ENCODE measurements at regions not wholly inside any gene's neighbourhood (a gene's known extent, or its start where the extent isn't known, plus 50 kb on each side); places are given as distances from the start of the nearest gene placed in this dataset.

GRCh38 chr12:91845365-91845764, 300.3 kb downstream of the BTG1 start:
- Histone ChIP-seq H3K4me3 (no peak overlapping the region), H3K4me1 (no peaks in the 10 kb centered on the region), H3K36me3 (no peaks in the 10 kb centered on the region), H3K27me3 (no peaks in the 10 kb centered on the region), H3K9me3 (peaks cover 0 to 4% of the 10 kb centered on the region in 2 donors), H3K27ac (no peak overlapping the region)
- no peak for DNase-seq (ENCODE audit: low spot score)
- TF ChIP-seq, protein P1, sequence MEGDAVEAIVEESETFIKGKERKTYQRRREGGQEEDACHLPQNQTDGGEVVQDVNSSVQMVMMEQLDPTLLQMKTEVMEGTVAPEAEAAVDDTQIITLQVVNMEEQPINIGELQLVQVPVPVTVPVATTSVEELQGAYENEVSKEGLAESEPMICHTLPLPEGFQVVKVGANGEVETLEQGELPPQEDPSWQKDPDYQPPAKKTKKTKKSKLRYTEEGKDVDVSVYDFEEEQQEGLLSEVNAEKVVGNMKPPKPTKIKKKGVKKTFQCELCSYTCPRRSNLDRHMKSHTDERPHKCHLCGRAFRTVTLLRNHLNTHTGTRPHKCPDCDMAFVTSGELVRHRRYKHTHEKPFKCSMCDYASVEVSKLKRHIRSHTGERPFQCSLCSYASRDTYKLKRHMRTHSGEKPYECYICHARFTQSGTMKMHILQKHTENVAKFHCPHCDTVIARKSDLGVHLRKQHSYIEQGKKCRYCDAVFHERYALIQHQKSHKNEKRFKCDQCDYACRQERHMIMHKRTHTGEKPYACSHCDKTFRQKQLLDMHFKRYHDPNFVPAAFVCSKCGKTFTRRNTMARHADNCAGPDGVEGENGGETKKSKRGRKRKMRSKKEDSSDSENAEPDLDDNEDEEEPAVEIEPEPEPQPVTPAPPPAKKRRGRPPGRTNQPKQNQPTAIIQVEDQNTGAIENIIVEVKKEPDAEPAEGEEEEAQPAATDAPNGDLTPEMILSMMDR (IDR thresholded peaks at IDR 0.05), result no peak

DNA sequence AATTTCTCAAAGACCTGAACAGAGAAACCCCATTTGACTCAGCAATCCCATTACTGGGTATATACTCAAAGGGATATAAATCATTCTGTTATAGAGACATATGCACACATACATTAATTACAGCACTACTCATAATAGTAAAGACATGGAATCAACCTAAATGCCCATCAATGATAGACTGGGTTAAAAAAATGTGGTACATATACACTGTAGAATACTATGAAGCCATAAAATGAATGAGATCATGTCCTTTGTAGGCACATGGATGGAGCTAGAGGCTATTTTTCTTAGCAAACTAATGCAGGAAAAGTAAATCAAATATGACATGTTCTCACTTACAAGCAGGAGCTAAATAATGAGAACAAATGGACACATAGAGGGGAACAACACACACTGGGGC, 303.8 kb downstream of the BTG1 start:
- H3K27me3 ChIP-seq, result no peaks in the 10 kb centered on the region
- TF ChIP-seq, protein P1 (IDR thresholded peaks at IDR 0.05), result no peak

DNA sequence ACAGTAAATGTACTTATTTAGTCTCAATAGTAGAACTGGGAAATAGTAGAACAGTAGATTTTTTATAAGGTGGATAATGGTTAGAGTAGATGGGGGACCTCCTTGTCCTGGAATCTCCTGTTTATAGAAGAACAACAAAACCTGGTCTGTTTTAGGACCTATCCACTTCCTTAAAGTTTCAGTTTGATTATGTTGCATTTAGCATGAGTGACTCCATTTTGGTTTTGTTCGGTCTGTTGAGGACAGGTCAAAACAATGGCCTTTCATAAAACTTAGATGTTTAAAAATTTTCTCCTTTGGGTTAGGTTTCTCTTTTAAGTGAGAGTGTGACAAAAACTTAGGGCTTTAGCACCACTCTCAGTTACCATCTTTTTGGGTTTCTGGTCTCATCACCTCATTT, 308.9 kb downstream of the BTG1 start:
- no peaks in the 10 kb centered on the region for H3K27me3 ChIP-seq
- no peaks in the 10 kb centered on the region for H3K36me3 ChIP-seq
- peaks cover 0 to 4% of the 10 kb centered on the region in 2 donors for H3K9me3 ChIP-seq
- no peak for DNase-seq (ENCODE audit: low spot score)
- H3K4me3 ChIP-seq, result no peak overlapping the region
- H3K27ac ChIP-seq, result no peak overlapping the region
- no peaks in the 10 kb centered on the region for H3K4me1 ChIP-seq
- TF ChIP-seq, protein P1 (IDR thresholded peaks at IDR 0.05), result no peak

More for the DNA sequence above, 303.8 kb downstream of the BTG1 start:
- Histone ChIP-seq H3K4me3 (no peak overlapping the region), H3K27ac (no peak overlapping the region), H3K36me3 (no peaks in the 10 kb centered on the region), H3K4me1 (no peaks in the 10 kb centered on the region), H3K9me3 (peaks cover 0 to 4% of the 10 kb centered on the region in 2 donors)
- DNase-seq (ENCODE audit: low spot score), result no peak

DNA sequence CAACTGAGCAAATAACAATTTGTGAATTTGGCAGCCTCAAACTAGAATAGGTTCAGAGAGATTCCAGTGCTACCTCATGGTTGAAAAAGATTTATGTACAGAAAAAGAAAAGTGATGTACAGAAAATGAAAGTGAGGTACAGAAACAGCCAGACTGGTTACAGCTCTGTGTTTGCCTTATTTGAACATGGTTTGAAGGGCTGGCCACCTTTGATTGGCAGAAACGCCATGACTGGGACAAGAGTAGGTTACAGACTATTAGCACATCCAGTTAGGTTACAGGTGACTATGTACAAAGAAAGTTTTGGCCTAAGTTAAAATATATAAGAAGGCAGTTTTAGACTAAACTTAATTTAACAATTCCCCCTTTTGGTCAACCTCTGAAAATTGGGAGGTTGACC, 309.4 kb downstream of the BTG1 start:
- peaks cover 0 to 3% of the 10 kb centered on the region in 2 donors for H3K9me3 ChIP-seq
- H3K27ac ChIP-seq, result no peak overlapping the region
- H3K4me3 ChIP-seq, result no peak overlapping the region
- no peak for DNase-seq (ENCODE audit: low spot score)
- TF ChIP-seq, protein P1 (IDR thresholded peaks at IDR 0.05), result no peak
- H3K4me1 ChIP-seq, result no peaks in the 10 kb centered on the region
- no peaks in the 10 kb centered on the region for H3K36me3 ChIP-seq
- H3K27me3 ChIP-seq, result no peaks in the 10 kb centered on the region

DNA sequence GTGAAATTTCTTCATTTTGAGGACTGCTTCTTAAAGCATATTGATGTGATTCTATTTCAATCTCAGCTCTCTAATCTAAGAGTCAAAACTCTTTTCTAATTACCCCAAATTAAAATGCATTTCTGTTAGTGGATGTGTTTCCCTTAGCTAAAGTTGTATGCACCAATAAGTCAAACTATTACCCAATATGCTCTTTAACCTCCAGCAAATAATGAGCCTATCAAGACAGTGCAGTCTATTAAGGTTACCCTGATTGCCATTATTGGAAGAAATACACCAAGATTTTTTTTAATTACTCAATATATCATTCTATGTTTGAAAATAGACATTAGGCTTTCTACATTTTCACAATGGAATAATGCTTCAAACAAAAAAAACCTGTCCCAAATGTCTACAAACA, 310.0 kb downstream of the BTG1 start:
- no peak for DNase-seq (ENCODE audit: low spot score)
- TF ChIP-seq, protein P1 (IDR thresholded peaks at IDR 0.05), result no peak
- H3K4me3 ChIP-seq, result no peak overlapping the region
- no peaks in the 10 kb centered on the region for H3K27me3 ChIP-seq
- H3K27ac ChIP-seq, result no peak overlapping the region
- no peaks in the 10 kb centered on the region for H3K9me3 ChIP-seq
- no peaks in the 10 kb centered on the region for H3K4me1 ChIP-seq
- H3K36me3 ChIP-seq, result no peaks in the 10 kb centered on the region

- TF ChIP-seq, protein P1 (IDR thresholded peaks at IDR 0.05), result no peak
- DNase-seq (ENCODE audit: low spot score), result no peak
- Histone ChIP-seq H3K36me3 (no peaks in the 10 kb centered on the region), H3K4me1 (no peaks in the 10 kb centered on the region), H3K27ac (no peak overlapping the region), H3K27me3 (no peaks in the 10 kb centered on the region), H3K4me3 (no peak overlapping the region), H3K9me3 (no peaks in the 10 kb centered on the region)
These were observed 311.8 kb downstream of the BTG1 start for GRCh38 chr12:91833780-91834359.

Measured in right atrium auricular region (tissue), 2 donors.